HG03175 (cell line): ENCODE measurements at regions not wholly inside any gene's neighbourhood (a gene's known extent, or its start where the extent isn't known, plus 50 kb on each side); places are given as distances from the start of the nearest gene placed in this dataset.
"Not testable (repeated sequence)": the region's sequence is repeated elsewhere in the genome, so short reads cannot be mapped to it uniquely, and the experiment has no call there.

Experiments
- ATAC-seq: cut with Tn5 transposase; IDR thresholded peaks from one replicate; pipeline ENCODE4 v1.9.1; 2021; ENCODE audit warnings: mild to moderate bottlenecking, moderate library complexity; ENCODE audit not compliant: unreplicated experiment

DNA sequence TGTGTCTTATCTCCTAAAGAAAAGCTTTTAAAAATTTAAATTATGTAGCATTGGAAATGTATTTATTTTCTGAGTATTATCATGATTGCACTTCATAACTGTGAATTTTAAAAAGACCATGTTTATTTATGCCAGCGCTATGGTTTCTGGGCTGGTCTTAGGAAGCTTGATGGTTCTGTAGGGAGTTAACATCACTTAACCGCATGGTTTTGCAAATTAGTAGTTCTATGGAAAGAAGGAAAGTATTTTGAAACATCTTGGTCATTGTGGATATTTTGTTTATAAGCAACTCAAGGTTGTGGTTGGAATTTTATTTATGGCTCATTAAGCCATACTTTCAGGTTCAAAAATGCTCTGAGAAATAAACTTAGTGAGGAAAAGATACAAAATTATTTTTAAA lies 549.4 kb downstream of the STK39 start:
- ATAC-seq = no peak

DNA sequence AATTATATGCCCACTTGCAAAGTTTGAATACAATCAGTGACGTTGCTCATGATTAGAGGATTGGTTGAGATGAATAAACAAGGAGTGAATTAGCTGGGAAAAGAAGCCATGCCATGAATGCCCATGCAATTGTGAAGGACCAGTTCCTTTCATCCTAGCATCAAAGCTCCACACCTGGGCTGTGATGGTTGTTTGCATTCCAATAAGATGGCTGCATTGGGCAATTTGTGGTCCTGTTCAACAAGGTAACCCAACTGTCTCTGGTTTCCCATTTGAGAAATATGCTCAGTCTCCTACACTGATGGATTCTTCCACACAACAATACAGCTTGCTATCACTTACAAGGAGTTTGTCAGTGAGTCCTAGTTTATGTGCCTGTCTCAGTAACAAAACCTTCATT lies 550.2 kb downstream of the STK39 start:
- no peak for ATAC-seq

DNA sequence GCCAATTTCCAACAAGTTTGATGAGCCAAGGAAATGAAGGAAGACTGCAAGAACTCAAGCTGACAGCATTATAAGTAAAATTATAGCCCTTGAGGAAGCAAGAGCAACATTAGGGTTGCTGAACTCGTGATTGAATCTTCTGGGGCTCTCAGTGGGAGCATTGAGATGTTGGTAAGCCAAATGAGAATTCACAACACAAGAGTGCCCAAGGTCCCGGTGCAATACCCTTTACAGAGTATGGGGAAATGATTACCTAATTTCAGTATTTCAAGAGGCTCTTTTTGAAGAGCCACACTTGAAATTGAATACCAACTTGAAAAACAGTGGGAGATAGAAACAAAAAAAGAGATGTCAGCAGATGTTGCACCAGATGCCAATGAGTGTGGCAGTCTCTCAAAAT lies 554.5 kb downstream of the STK39 start:
- no peak for ATAC-seq

DNA sequence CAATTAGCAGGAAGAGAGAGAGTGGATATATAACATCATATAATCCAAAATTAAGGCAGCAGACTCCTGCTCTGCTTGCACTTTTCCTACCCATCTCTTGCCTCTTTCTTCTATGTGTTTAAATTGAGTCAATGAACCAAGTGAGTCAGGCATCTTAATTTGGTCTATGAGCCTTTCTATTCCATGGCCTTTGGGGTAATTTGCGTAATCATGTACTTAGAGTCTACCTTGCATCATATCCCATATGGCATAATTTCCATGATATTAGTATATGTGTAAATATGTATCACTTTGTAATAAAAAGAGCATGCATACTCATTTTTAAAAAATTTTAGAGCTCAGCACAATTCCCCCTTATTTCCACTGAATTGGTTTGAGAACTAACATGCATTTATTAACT lies 555.2 kb downstream of the STK39 start:
- ATAC-seq = no peak

DNA sequence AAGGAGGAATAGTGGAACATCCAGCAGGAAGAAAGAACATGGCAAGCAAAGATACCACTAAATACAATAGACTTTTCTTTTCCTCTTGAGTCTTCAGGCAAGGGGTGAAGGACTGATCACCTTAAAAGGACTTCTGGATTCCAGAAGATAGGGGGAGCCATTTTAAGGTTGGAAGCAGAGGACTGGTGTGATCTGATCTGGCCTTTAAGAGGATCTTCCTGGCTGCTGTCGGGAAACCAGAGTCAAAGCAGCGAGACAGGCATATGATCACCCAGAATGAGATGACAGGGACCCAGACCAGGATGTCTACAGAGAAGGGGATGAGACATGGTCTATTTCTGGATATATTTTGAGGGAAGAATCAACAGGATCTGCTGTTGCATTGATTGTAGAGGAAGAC lies 558.0 kb downstream of the STK39 start:
- no peak for ATAC-seq

DNA sequence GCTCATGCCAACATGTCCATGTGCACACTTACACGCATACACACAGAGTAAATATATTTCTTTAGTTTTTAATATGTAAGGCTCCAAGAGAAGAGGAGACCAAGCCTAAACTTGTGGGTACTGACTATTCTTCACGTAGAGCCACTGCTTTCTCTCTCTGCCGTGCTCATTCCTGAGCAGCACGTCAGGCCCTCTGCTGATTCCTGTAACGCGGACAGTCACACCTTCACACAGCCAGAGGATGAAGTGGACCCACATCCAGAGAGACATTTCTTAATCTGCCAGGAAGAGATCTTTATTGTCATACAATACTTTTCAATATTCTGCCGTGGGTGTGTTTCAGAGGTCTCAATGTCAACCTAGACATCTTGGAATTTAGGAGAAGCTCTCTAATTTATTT lies 560.7 kb downstream of the STK39 start:
- ATAC-seq = no peak

DNA sequence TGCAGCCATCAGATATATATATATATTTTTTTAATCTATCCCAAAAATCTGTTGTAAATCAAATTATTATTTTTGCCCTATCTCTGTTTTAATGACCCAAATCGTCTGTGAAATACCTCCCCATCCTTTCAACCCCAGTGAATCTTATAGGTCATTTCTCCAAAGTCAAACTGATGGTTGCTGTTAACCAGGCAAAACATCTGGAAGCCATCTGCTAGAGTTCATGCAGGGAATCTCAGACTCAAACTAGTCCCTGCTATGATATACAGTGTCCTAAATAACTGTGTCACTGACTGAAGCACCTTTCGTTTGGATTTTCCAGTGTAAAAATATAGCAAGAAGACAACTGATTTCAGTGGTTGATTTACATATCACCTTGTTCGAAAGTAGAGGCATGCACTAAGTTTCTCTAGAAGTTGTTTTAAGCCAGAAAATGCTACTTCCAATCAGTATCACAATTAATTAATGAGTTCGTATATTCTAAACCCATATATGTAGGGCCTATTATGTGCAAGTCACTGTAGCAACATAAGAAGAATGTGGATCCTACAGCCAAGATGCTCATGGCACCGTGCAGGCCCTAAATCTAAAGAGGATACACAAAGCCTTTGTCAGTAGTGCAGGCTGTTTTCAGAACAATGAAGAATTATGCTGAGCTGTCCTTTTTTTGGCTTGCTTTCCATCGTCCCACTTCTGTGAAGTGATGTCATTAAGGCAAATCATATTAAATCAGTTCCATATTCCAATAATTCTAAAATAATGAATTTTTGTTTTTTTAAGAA lies 566.0 kb downstream of the STK39 start:
- ATAC-seq = no peak

DNA sequence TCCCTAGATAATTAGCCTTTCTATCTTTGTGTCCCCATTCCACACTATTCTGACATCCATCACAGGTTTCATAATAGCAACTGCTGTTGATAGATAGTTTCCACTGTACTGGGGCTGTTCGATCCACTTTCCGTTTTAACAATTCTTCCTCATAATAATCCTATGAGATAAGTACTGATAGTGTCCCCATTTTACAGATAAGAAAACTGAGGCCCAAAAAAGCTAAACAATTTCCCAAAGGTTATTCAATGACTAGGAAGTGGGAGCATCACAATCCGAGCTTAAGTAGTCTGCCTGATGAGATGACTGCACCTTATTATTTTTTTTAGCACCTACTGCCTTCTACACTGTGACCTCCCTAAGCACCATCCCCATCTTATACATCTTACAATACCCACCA lies 569.2 kb downstream of the STK39 start:
- no peak for ATAC-seq

DNA sequence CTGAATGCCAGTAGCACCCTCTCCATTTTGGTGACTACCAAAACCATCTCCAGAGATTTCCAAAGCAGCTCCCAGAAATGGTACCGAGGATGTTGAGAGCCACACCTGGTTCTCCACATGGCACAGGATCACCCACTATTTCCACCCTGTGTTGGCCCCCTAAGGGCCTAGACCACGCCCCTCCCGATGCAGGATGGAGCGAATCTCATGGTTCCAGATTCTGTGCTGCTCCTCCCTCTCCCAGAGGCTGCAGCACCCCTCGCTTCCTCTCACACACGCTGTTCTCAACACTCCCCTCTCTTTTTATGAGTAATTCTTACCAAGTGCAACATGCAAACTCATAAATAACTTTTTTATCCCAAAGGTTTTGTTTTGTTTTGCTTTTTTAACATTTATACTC lies 571.5 kb downstream of the STK39 start:
- no peak for ATAC-seq

DNA sequence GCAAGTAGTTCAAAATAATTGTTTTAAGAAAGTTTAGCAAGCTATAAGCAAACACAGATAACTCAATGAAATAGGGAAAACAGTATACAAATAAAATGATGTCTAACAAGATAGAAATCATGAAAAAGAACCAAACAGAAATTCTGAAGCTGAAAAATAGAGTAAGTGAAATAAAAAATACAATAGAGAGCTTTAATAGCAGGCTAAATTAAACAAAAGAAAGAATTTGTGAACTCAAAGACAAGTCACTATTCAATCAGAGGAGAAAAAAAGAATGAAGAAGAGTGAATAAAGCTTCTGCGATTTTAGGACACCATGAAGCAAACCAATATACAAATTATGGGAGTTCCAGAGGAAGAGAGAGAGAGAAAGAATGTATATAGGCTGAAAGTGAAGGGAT lies 576.8 kb downstream of the STK39 start:
- ATAC-seq = no peak

DNA sequence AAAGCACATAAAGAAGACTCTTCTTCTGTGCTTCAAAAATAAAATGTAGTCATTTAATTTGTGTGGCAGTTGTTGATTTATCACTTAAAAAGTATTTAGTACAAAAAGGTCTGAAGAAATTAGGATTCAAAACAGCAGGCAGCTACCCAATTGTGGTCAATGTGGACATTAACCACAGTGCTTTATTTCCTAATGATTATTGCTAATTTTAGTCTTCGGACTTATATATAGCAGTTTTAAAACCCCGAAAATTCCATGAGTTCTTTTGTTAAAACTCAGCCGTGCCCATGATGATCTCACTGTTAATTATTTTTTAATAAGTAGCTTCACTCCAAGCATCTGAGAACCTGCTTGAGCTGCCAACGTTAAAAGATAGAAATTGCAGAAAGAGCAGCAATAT lies 594.3 kb downstream of the STK39 start:
- ATAC-seq = no peak

DNA sequence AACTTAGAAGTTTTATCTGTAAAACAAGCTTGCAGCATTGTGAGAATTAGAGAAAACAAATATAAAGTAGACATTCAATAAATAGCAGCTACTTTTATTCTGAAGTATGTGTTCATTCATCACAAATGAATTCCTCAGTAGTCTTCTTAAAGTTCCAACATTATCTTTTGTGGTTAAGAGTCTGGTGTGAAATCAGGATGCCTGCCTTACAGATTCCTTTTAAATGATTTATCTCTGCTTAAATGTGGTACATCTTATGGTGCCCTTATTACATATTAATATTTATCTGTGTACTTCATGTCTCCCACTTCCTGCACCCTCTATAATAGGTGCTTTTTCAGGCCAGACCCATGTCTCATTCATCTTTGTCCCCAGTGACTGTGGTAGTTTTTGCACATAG lies 595.0 kb downstream of the STK39 start:
- no peak for ATAC-seq

DNA sequence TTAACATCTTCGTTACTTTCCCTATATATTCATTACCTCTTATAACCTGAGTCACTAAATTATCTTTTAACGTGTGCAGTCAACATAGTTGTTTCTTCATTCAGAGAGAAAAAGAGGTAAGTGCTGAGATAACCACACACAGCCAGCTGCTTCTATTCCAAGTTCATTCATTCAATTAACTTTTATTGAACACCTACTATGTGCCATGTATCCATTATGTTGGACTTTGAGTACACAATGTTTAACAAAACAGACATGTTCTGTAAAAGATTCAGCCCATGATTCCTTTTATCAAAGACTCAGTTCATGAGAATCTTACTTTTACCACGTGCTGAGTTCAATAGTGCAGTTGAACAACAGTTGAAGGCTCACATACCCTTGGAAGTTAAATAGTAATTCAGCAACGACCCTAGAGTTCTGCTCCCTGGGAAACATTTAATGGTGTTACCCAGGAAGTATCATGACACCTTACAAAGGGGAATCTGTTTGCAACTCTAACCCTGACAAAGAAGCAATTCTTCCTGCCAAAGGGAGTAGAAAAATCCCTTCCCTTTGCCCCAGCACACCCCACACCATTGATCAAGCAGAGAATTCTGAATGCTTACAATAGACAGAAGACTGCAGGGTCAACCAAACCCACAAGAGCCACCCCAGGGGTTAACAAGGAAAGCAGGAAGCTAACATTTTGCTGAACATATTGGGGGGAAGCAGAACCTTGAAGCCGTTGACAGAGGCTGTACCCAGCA lies 595.8 kb downstream of the STK39 start:
- no peak for ATAC-seq

DNA sequence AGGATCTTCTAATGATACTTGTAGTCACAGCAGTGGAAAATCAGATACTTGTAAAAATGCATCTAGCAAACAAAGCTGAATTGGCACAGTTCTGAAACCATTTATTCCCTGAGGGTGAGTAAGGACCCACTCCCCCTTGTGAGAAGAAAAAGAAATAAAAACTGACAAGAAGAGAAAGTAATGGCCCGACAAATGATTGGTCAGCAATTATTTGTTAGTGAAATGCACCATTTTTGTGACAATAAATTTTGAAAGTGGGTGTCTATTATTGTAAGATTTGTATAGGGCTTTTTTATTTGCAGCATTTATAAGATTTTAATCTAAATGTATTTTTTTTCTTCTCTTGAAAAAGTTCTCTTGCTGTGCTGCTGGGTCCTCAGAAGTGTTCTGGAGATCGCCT lies 600.8 kb downstream of the STK39 start:
- ATAC-seq = no peak

DNA sequence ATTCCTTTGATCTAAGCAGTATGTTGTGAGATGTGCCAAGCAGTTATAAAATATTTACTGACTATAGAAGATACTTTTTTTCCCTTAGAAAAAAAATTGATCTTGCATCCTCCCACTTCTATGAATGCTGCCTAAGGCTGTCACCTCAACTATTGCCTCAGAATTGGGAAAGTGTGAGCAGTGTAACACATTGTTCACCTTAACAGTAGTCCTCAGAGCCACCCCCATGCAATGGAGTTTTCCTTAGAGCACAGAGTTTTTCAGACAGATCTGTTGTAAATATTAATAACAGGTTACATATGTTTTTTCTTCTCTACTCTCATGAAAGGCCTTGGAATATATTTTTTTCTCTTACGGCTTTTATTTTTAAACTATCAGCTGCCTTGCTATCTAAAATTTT lies 607.3 kb downstream of the STK39 start:
- no peak for ATAC-seq

DNA sequence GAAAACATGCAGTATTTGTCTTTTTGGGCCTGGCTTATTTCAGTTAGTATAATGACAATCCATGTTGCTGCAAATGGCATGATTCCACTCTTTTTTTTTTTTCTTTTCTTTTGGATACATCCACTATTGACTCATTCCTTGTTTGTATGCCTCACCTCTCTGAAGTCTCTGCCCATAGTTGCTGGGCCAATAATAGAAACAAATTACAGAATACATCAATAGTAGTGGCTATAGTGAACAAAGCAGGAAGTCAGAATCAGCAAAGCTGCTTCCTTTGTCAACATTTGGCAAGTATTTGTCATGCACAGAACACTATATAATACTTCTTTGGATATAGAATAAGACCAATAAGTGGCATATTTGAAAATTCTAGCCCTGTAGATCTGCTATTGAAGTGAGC lies 609.7 kb downstream of the STK39 start:
- ATAC-seq = no peak

DNA sequence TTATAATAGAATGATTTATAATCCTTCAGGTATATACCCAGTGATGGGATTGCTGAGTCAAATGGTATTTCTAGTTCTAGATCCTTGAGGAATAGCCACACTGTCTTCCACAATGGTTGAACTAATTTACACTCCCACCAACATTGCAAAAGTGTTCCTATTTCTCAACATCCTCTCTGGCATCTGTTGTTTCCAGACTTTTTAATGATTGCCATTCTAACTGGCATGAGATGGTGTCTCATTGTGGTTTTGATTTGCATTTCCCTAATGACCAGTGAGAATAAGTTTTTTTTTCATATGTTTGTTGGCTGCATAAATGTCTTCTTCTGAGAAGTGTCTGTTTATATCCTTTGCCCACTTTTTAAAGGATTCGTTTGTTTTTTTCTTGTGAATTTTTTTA lies 615.1 kb downstream of the STK39 start:
- not testable (repeated sequence) for ATAC-seq

DNA sequence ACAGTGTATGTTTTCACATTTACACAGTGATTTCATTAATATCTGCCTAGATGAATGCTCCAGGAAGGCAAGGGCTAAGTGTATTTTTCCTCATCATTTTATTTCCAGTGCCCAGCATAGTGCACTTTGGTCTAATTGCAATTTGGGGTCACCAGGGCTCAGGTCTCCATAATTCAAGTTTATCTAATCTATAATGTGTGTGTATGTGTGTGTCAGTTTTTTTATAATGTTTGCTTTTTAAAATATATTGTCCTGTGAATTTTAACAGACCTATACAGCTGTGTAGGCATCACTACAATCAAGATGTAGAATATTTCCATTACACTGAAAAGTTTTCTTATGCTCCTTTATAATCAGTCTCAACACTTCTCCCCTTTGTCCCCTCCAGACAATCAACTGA lies 620.4 kb downstream of the STK39 start:
- no peak for ATAC-seq

DNA sequence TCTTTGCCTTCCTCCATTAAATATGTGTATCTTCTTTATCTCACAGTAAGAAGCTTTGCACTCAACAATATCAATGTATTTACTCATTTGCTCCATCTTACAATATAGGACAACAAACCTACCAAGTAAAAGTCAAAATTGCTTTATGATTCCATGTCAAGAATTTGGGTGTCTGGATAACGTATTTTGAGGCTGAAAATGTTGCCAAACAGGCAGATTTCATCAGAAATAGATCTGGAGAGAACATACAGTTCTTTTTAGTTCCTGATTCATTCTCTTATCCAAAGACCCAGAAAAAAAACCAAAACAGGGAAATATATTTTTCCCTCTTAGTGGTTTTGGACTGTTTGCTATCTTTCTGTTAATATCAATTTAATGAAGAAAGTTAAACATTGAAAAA lies 621.1 kb downstream of the STK39 start:
- ATAC-seq = no peak

DNA sequence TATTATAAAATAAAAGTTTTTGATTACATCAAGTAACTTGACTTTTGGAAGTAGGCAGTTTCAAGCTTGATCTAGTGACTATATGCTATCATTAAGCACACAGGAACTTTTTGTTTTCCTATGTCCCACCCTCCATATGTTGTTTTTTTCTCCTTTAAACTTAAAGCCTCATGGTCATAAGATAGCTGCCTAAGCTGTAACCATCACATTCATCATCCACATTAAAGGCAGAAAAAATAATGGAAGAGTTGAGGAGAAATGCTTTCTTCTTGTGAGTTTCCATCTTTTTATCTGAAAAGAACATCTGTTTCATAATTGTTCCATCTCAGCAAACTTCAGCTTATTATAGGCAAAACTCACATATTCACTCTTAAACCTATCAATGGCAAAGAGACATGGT lies 630.4 kb downstream of the STK39 start:
- no peak for ATAC-seq

DNA sequence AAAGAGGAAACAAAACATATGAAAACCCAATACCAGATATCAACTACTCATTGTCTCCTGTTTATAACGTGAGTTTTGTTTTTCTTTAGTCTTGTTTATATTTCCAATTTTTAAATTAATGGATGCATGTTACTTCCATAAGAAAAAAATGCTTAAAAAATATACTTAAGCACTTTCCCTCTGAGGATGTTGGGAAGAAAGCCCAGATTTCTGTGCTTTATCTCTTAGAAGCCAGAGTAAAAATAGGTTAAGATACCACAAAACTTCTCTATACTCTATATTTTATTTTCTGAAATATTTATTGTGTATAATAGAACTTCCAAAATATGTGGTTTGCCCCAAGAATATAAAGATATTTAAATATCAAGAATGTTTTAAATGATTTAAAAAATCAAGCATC lies 633.9 kb downstream of the STK39 start:
- no peak for ATAC-seq

DNA sequence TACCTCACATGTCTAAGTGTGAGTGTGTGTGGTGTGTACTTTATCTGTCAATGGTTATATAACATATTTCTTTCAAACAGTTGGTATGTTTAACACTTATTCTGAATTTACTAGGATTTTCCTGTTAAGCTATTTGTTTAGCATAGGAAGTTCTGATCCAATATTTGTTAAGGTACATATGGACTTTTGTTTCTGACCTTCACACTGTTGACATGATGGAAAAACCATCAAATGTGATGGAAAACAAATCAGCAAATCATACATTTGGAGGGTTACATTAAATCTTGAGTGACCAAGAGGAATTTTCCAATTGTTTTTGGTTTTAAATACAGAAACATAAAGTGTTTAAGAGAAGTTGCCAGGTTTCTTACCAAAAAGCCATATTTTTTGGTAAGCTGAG lies 638.9 kb downstream of the STK39 start:
- no peak for ATAC-seq

DNA sequence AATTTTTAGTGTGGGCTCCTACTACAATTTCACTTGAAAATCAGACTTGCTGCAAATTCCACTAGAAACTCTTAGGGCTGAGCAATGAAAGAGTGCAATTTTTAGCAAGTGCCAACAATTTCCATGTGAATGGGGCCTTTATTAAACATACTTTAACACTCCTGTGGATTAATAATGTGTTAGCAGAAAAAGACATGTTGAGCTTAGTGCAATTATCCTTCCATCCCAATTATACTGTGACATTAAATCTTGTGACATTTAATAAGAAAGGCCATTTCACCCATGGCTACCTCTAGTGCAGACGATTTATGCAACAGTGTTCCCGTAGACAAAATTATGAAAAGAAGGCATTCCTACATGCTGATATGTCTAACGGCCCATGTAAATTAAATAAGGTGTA lies 639.7 kb downstream of the STK39 start:
- no peak for ATAC-seq
